GM12878 (cell line): ENCODE measurements at regions not wholly inside any gene's neighbourhood (a gene's known extent, or its start where the extent isn't known, plus 50 kb on each side); places are given as distances from the start of the nearest gene placed in this dataset.

ENCODE experiments used
- ATAC-seq: fragments of 200-7000 bp; cut with Tn5 transposase; 3 replicates; pipeline ENCODE4 v1.9.1; 2020; ENCODE audit warnings: mild to moderate bottlenecking, moderate library complexity
- BruUV-seq: library from RNA; stranded (reverse); fragments of 400-500 nt; replicated peaks from 2 replicates; lab custom pipeline; 2021; lab: Mats Ljungman, UMichigan
- CTCF ChIA-PET: fragments of 300-600 bp; sonication (Branson Sonifier 250); formaldehyde crosslinking; extraction: SDS; loops from one replicate; lab custom pipeline; 2021; ENCODE audit warnings: inconsistent platforms; lab: Yijun Ruan, JAX
- POLR2A ChIA-PET: fragments of 350-600 bp; formaldehyde crosslinking; extraction: SDS; loops from one replicate; lab custom pipeline; 2021; ENCODE audit warnings: inconsistent platforms; lab: Charles Lee
- RAD21 ChIA-PET: fragments of 300-600 bp; sonication (Branson Sonifier 250); formaldehyde crosslinking; loops from one replicate; lab custom pipeline; 2023; ENCODE audit warnings: antibody characterized with exemption; ENCODE audit not compliant: unreplicated experiment; lab: Charles Lee
- SMC1A ChIA-PET: fragments of 300-600 bp; sonication (Branson Sonifier 250); formaldehyde crosslinking; loops from one replicate; lab custom pipeline; 2023; ENCODE audit not compliant: unreplicated experiment, uncharacterized antibody; lab: Charles Lee
- DNase-seq: peaks from one replicate; pipeline ENCODE4 v3.0.0-alpha.2; 2011; ENCODE audit warnings: low read depth, low spot score
- FAIRE-seq: peaks from 3 replicates; lab custom pipeline; 2011; peaks lifted over from hg19 to GRCh38; lab: Jason Lieb, UNC
- H2AFZ ChIP-seq: 2 replicates; pipeline ENCODE4 v1.6.0; 2011; ENCODE audit warnings: low read depth, low read length, control low read depth; ENCODE audit not compliant: control insufficient read depth
- H3K27ac ChIP-seq: 2 replicates; pipeline ENCODE4 v1.5.1; 2011; ENCODE audit warnings: control low read depth; ENCODE audit not compliant: control insufficient read depth, insufficient read depth
- H3K27me3 ChIP-seq, 2 experiments: replicated peaks in 1 of 2; 2 replicates each; pipeline versions ENCODE4 v1.6.0 to v1.6.1; 2011; ENCODE audit warnings: low read length in 1 of 2; ENCODE audit not compliant: control insufficient read depth in 2 of 2, insufficient read depth in 2 of 2
- H3K36me3 ChIP-seq, 2 experiments: 2 replicates each; pipeline ENCODE4 v1.5.1; 2011; ENCODE audit warnings: low read length in 1 of 2; ENCODE audit not compliant: control insufficient read depth in 2 of 2, insufficient read depth in 2 of 2
- H3K4me1 ChIP-seq: 2 replicates; pipeline ENCODE4 v1.6.1; 2011; ENCODE audit warnings: mild to moderate bottlenecking, low read length, moderate library complexity, mixed read lengths; ENCODE audit not compliant: control insufficient read depth, insufficient read depth
- H3K4me2 ChIP-seq: 2 replicates; pipeline ENCODE4 v1.6.0; 2011; ENCODE audit warnings: control low read depth; ENCODE audit not compliant: control insufficient read depth, insufficient read depth
- H3K4me3 ChIP-seq: fragments of 200-600 bp; sonication (generic); 2 replicates; pipeline ENCODE4 v1.5.1; 2016
- H3K79me2 ChIP-seq: 2 replicates; pipeline ENCODE4 v1.6.0; 2011; ENCODE audit warnings: low read length; ENCODE audit not compliant: control insufficient read depth, insufficient read depth
- H3K9ac ChIP-seq: 2 replicates; pipeline ENCODE4 v1.8.0; 2011; ENCODE audit warnings: low read length, control low read depth, mixed read lengths; ENCODE audit not compliant: control insufficient read depth, insufficient read depth
- H3K9me3 ChIP-seq: replicated peaks from 3 replicates; pipeline ENCODE4 v1.5.1; 2011; ENCODE audit warnings: mild to moderate bottlenecking, low read length; ENCODE audit not compliant: control insufficient read depth, insufficient read depth
- H4K20me1 ChIP-seq: 2 replicates; pipeline ENCODE4 v1.6.0; 2011; ENCODE audit not compliant: control insufficient read depth, insufficient read depth
- BRCA1 ChIP-seq: IDR thresholded peaks from 2 replicates; pipeline ENCODE4 v1.6.1; 2011; ENCODE audit warnings: low read depth, low read length, improper control_type of control experiment
- ETV6 ChIP-seq, 2 experiments: fragments of 450-650 bp in 1 of 2; IDR thresholded peaks in 1 of 2; conservative IDR thresholded peaks in 1 of 2; 2 replicates each; pipeline ENCODE4 v1.6.1; 2014; ENCODE audit warnings: antibody characterized with exemption in 1 of 2, borderline replicate concordance in 1 of 2, low read depth in 1 of 2, mild to moderate bottlenecking in 1 of 2, moderate library complexity in 1 of 2
- IRF4 ChIP-seq: IDR thresholded peaks from 2 replicates; pipeline ENCODE4 v1.6.1; 2011; ENCODE audit warnings: low read depth, low read length
- MEF2B ChIP-seq: fragments of 450-650 bp; IDR thresholded peaks from 2 replicates; pipeline ENCODE4 v1.6.1; 2018; ENCODE audit warnings: mild to moderate bottlenecking, moderate library complexity; ENCODE audit not compliant: partially characterized antibody, poor library complexity, severe bottlenecking
- NR2C1 ChIP-seq: fragments of 450-650 bp; IDR thresholded peaks from 2 replicates; pipeline ENCODE4 v1.6.1; 2017; ENCODE audit warnings: antibody characterized with exemption, mild to moderate bottlenecking, moderate library complexity
- PML ChIP-seq: IDR thresholded peaks from 2 replicates; pipeline ENCODE4 v1.6.1; 2012; ENCODE audit warnings: low read length, inconsistent platforms
- RAD21 ChIP-seq: IDR thresholded peaks from 2 replicates; pipeline ENCODE4 v1.6.1; 2011; ENCODE audit warnings: mild to moderate bottlenecking, low read depth, low read length, moderate library complexity; ENCODE audit not compliant: insufficient read depth
- STAT3 ChIP-seq: IDR thresholded peaks from 2 replicates; pipeline ENCODE4 v1.6.1; 2011; ENCODE audit warnings: low read depth, low read length, improper control_type of control experiment
- WGBS: methylation state at CpG from one replicate; pipeline ENCODE4 v1.1.6; 2016; ENCODE audit warnings: low lambda C conversion rate; ENCODE audit not compliant: insufficient replicate concordance, insufficient coverage; ENCODE audit errors: missing lambda C conversion rate; 5-methylcytosine and 5-hydroxymethylcytosine counted together
- in situ Hi-C: fragments of 300-500 bp; cut with MboI; formaldehyde crosslinking; loops from 9 replicates; pipeline ENCODE4 v1.14.3; 2018; ENCODE audit warnings: mixed read lengths
- intact Hi-C: fragments of 100-400 bp; cut with micrococcal nuclease; formaldehyde crosslinking; loops from one replicate; pipeline ENCODE4 v1.14.2; 2022; ENCODE audit not compliant: unreplicated experiment

GRCh38 chr18:4510160-4510559 is 55.1 kb upstream of the DLGAP1 start:
- no TSS peak for BruUV-seq
- Histone ChIP-seq H3K27me3 (no peaks in the 10 kb centered on the region), H3K4me2 (no peak overlapping the region), H3K9me3 (no peaks in the 10 kb centered on the region; the same call in 1 of the 3 replicates), H3K36me3 (no peaks in the 10 kb centered on the region), H3K27ac (no peak overlapping the region), H3K4me1 (no peaks in the 10 kb centered on the region), H4K20me1 (no peaks in the 10 kb centered on the region), H3K9ac (no peak overlapping the region), H3K79me2 (no peaks in the 10 kb centered on the region), H2AFZ (no peak overlapping the region), H3K4me3 (no peak overlapping the region)
- POLR2A ChIA-PET: no interaction called here
- no peak for FAIRE-seq
- no peak for ATAC-seq
- SMC1A ChIA-PET: no interaction called here
- TF ChIP-seq IRF4 (no peak), NR2C1 (no peak), BRCA1 (no peak), PML (no peak), STAT3 (no peak), ETV6 (conservative IDR thresholded peaks at IDR 0.05 in 1 of 2, IDR thresholded peaks at IDR 0.05 in 1 of 2; ENCODE audit: borderline replicate concordance in 1 of 2, low read depth in 1 of 2) (no peak), MEF2B (no peak), RAD21 (no peak)
- intact Hi-C loops (no loop called here), in situ Hi-C loops (no loop called here)
- CTCF ChIA-PET: interaction anchor here (0.6 kb wide), 1 partner anchor 42 kb away, joined by 3 read pairs; no protein-coding TSS in a partner anchor
- RAD21 ChIA-PET: no interaction called here
- no peak for DNase-seq
- 58% methylated on average over 9 of the region's 9 CpGs for WGBS
